Right lobe of liver (tissue), 4 donors: ENCODE measurements at regions not wholly inside any gene's neighbourhood (a gene's known extent, or its start where the extent isn't known, plus 50 kb on each side); places are given as distances from the start of the nearest gene placed in this dataset.

Source experiments
- CTCF ChIP-seq, 4 donors: fragments of 200-600 bp in 3 of 4; fragments of 450-650 bp in 1 of 4; IDR thresholded peaks; one replicate each; pipeline versions ENCODE4 v1.5.1 to v1.8.0; 2016 to 2022; ENCODE audit warnings: antibody characterized with exemption in 4 of 4, mild to moderate bottlenecking in 2 of 4
- POLR2A ChIP-seq: fragments of 450-650 bp; IDR thresholded peaks from one replicate; pipeline ENCODE4 v1.6.1; 2017; ENCODE audit warnings: antibody characterized with exemption, mild to moderate bottlenecking
- donor health status: DM: no; HTN: no; CAD: no.
- donor health status: DM: no; HTN: no; CAD: no.
- donor health status: DM: no; HTN: yes; CAD: no.

- TF ChIP-seq CTCF (IDR thresholded peaks at IDR 0.05) (no peak), POLR2A (no peak)
Observed at GRCh38 chr5:8478326-8478725, 609.4 kb downstream of the MTRR start.
